Limb (tissue), 2 donors: ENCODE measurements at regions not wholly inside any gene's neighbourhood (a gene's known extent, or its start where the extent isn't known, plus 50 kb on each side); places are given as distances from the start of the nearest gene placed in this dataset.
"Not testable (repeated sequence)": the region's sequence is repeated elsewhere in the genome, so short reads cannot be mapped to it uniquely, and the experiment has no call there.

Experiments
- DNase-seq, 2 donors: peaks; one replicate each; pipeline ENCODE4 v3.0.0-alpha.2; 2016; ENCODE audit errors: extremely low spot score in 2 of 2

DNA sequence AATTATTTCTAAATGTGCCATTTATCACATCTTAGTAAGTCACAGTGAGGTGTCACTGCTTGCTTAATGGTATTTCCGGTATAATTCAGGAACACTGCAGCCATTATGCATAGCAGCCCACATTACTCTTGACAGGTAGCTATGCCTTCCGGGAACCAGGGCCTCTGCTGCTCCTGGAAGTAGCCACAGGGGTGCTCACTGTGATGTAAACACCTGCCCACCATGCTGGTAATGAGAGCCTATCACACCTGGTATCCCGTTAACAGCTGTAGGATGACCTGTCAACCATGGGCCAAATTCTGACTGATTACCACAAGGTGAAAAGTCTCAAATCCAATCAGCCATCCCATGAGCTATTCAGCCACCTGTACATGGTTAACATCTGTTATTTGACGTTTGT lies 647.0 kb upstream of the NXPH2 start:
- no peak for DNase-seq

DNA sequence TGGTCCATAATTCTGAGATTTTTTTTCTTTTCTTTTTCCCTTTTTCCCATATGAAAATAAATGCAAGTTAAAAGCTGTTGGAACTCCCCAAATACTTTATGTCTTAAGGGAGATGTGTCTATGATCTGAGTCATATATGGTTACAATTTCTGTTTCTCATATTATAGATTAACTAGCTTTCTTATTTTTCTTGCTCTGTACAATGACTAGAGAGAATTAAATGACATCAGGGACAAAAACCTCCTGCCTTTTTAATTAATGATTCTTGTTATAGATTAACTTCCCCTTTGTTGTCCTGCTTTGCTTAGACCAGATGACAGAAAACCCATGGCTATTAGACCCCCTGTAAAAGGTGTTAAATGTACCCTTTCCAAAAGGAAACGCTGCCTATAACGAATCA lies 643.9 kb upstream of the NXPH2 start:
- DNase-seq: no peak

DNA sequence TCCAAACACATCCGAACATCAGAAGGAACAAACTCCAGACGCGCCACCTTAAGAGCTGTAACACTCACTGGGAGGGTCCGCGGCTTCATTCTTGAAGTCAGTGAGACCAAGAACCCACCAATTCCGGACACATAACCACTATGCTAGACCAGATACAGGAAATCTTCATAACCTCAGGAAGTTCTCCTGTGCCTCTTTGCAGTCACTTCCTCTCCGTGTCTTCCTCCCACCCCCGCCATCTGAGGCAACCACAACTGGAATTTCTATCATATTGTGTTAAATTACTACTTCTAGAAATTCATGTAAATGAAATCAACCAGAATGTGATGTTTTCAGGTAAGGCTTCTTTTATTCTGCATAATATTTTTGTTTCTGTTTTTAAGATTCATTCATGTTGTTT lies 631.0 kb upstream of the NXPH2 start:
- no peak for DNase-seq

- DNase-seq: not testable (repeated sequence)
These were observed 630.6 kb upstream of the NXPH2 start for GRCh38 chr2:139410833-139411174.

GRCh38 chr2:139410147-139410832 lies 630.1 kb upstream of the NXPH2 start:
- DNase-seq: not testable (repeated sequence)

DNA sequence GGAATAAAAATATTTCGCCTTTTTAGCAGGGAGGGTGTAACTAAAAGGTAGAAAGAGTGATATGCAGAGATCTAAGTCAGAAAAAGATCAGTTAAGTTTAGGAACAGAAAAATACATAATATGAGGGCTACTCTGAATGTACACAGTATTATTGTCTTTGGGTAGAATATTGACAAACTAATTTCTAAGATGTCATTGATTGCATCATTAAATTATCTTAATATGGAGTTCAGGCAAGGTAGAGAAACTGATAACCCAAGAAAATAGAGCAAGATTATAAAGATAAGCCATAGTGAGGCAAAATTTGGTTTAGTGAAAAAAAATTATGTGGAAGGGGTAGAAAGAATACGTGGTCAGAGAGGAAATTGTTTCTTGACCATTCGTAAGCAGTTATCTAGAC lies 629.0 kb upstream of the NXPH2 start:
- no peak for DNase-seq

DNA sequence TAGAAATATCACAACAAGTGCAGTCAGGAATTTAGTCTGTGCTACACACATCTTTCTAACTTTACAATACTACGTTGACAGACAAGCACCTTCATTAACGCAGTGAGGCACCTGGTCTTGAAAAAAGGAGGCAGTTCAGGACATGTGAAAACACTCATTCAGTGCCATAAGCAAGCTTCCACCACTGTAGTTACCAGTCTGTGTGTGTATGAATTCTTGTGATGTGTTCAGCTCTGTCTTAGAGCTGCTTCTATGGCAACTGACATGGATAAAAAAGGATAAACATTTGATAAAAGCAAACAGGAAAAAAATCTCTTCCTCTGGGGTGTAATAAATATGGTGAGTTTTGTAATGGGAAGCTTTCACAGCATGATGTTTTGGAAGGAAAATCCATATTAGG lies 623.8 kb upstream of the NXPH2 start:
- no peak for DNase-seq

DNA sequence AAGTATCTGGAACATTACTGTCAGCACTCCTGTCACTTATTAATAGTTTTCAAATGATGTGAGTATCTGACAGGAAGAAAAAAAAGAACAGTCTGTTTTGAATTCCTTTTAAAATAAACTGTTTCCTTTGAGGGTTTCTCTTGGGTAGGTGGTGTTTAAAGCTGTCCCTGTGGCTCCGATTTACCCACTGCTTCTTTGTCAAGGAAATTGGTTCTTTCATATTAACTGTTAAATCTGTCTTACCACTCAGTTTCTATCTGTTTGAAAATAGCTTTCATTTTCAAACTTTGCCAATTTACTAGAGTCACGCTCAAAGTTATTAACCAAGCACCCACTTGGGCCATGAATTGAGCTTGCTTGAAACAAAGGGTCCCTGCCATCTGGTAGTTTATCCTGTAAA lies 614.6 kb upstream of the NXPH2 start:
- no peak for DNase-seq

GRCh38 chr2:139389391-139389790 lies 609.2 kb upstream of the NXPH2 start:
- no peak for DNase-seq

DNA sequence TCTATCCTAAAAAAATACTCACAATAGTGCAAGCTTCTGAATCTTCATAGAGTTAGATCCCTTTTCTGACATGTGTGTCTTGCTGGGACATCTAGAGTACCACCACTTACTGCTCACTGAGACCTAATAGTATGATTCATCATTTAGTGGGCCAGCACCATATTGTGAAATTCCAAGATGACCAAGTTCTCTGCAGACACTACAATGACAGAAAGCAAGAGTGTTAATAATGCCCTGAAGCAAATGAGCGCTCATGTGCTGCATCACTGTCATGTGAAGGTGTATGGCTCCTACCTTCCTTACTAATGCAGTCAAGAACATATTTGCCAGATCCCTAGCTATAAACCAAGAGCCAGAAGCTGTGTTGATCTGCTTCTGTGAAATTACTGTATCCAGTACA lies 606.2 kb upstream of the NXPH2 start:
- no peak for DNase-seq

DNA sequence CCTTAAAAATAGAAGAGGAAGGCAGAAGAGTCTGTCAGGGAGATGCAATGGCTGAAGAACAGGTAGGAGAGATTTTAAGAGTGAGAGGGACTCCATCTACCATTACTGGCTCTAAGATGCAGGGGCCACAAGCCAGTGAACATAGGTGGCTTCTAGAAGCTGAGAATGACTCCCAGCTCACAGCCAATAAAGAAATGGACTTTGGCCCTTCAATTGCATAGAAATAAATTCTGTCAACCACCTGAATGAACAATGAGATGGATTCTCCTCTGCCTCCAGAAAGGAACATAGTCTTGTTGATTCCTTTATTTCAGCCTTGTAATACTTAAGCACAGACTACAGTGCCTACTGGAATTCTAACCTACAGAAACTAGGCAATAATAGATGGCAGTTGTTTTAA lies 603.3 kb upstream of the NXPH2 start:
- no peak for DNase-seq

- DNase-seq: no peak
These were observed 599.9 kb upstream of the NXPH2 start for GRCh38 chr2:139380051-139380450.

DNA sequence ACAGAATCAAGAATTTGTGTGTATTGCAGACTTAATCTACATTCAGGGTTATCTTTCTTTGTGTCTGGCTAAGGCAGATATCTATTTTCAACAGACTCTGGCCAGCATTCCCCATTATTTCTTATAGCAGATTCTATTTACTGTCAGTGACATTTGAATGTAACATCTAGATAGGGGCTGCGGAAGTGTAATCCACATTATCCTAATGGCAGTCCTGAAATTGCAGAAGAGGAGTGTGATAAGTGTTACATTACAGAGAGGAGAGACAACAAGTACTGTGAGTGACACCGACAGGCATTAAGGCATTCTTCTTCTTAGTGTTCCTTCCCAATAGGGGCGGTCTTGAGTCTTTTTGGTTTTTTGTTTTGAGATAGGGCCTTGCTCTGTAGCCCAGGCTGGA lies 598.2 kb upstream of the NXPH2 start:
- DNase-seq: no peak

GRCh38 chr2:139374296-139374850 lies 594.2 kb upstream of the NXPH2 start:
- DNase-seq: no peak

GRCh38 chr2:139369423-139370409 lies 589.5 kb upstream of the NXPH2 start:
- DNase-seq: no peak

- DNase-seq: no peak
These were observed 587.2 kb upstream of the NXPH2 start for GRCh38 chr2:139367416-139367815.

- no peak for DNase-seq
These were observed 586.5 kb upstream of the NXPH2 start for GRCh38 chr2:139366681-139367080.

DNA sequence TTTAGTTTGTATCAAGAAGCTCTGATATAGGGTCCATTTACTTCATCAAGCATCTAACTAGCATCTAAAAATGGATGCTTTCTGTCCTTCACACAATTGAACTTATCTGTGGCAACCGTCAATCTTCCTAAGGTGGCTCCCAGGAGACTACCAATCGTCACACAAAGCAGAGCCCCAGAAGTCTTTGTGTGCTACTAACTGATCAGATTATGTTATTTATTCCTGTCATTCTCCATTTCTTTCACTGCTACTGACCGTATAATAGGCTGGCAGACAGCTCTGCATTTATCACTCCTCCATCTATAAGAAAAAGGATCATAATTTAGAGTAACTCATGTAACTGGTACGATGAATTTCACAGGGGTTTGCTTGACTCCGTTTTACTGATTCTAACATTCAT lies 585.0 kb upstream of the NXPH2 start:
- no peak for DNase-seq

DNA sequence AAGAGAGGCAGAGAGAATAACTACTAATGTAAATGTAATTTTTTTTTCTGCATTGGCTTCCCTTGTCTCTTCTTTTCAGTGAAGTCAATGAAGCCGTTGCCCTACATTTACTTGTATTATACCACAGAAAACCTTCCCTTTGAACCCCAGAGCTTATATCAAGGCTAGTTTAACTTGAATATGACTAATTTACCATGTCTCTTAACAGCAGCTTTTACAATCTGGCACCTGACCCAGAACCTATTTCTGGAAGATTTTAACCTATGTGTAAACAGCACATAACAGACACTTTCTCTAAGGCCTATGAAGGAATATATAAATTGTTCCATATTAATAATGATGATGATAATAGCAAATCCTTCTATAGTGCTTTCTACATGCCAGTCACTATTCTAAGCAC lies 580.5 kb upstream of the NXPH2 start:
- no peak for DNase-seq

GRCh38 chr2:139359818-139360217 lies 579.6 kb upstream of the NXPH2 start:
- no peak for DNase-seq

DNA sequence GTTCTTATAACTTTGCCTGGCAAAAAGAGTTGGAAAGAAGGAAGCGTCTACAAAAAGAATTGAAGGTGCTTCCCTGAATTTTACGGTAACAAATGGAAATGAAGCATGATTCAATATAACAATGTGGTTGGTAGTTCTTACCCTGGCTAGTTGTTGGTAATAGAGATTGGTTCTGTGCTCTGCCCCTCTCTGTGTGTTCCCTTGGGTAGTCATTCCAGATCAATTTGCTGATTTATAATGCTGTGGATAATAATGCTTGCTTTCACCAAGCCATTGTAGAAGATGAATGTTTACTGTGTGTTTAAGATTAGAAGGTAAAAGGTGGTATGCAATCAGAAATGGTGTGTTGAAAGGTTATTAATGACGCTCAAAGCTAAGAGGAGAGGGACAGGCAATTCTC lies 577.8 kb upstream of the NXPH2 start:
- DNase-seq: no peak

- DNase-seq: no peak
These were observed 574.3 kb upstream of the NXPH2 start for GRCh38 chr2:139354518-139354917.

GRCh38 chr2:139353874-139354273 lies 573.7 kb upstream of the NXPH2 start:
- no peak for DNase-seq
